GM19467 (cell line): ENCODE measurements at regions not wholly inside any gene's neighbourhood (a gene's known extent, or its start where the extent isn't known, plus 50 kb on each side); places are given as distances from the start of the nearest gene placed in this dataset.

Source experiments
- ATAC-seq: cut with Tn5 transposase; IDR thresholded peaks from one replicate; pipeline ENCODE4 v1.9.1; 2021; ENCODE audit warnings: mild to moderate bottlenecking, moderate library complexity; ENCODE audit not compliant: unreplicated experiment

GRCh38 chr4:10773010-10773409 is 88.4 kb upstream of the CLNK start:
- ATAC-seq, result no peak

- ATAC-seq, result no peak
Observed at GRCh38 chr4:10765386-10765785, 80.8 kb upstream of the CLNK start.

GRCh38 chr4:10762561-10762960 is 78.0 kb upstream of the CLNK start:
- no peak for ATAC-seq

- ATAC-seq, result no peak
Observed at GRCh38 chr4:10761903-10762302, 77.3 kb upstream of the CLNK start.

- ATAC-seq, result no peak
Observed at GRCh38 chr4:10760086-10760485, 75.5 kb upstream of the CLNK start.

- ATAC-seq, result no peak
Observed at GRCh38 chr4:10758906-10759305, 74.3 kb upstream of the CLNK start.

- ATAC-seq, result no peak
Observed at GRCh38 chr4:10753856-10754402, 69.4 kb upstream of the CLNK start.

- no peak for ATAC-seq
Observed at GRCh38 chr4:10753336-10753735, 68.8 kb upstream of the CLNK start.

- no peak for ATAC-seq
Observed at GRCh38 chr4:10750714-10751113, 66.1 kb upstream of the CLNK start.

GRCh38 chr4:10747186-10747585 is 62.6 kb upstream of the CLNK start:
- ATAC-seq, result peak; percentile 45

- no peak for ATAC-seq
Observed at GRCh38 chr4:10746371-10747171, 62.0 kb upstream of the CLNK start.

GRCh38 chr4:10743357-10743756 is 58.8 kb upstream of the CLNK start:
- peak; percentile 50 for ATAC-seq

- ATAC-seq, result no peak
Observed at GRCh38 chr4:10741961-10742699, 57.6 kb upstream of the CLNK start.

GRCh38 chr4:10740891-10741620 is 56.5 kb upstream of the CLNK start:
- no peak for ATAC-seq

- ATAC-seq, result no peak
Observed at GRCh38 chr4:10740251-10740650, 55.7 kb upstream of the CLNK start.

GRCh38 chr4:10738826-10739489 is 54.4 kb upstream of the CLNK start:
- no peak for ATAC-seq

GRCh38 chr4:10737337-10737736 is 52.8 kb upstream of the CLNK start:
- no peak for ATAC-seq

- no peak for ATAC-seq
Observed at GRCh38 chr4:10736895-10737294, 52.3 kb upstream of the CLNK start.

- ATAC-seq, result no peak
Observed at GRCh38 chr4:10736266-10736665, 51.7 kb upstream of the CLNK start.

GRCh38 chr4:10734697-10735096 is 50.1 kb upstream of the CLNK start:
- ATAC-seq, result no peak
